ENCODE measurements at regions not wholly inside any gene's neighbourhood (a gene's known extent, or its start where the extent isn't known, plus 50 kb on each side); places are given as distances from the start of the nearest gene placed in this dataset.

DNA sequence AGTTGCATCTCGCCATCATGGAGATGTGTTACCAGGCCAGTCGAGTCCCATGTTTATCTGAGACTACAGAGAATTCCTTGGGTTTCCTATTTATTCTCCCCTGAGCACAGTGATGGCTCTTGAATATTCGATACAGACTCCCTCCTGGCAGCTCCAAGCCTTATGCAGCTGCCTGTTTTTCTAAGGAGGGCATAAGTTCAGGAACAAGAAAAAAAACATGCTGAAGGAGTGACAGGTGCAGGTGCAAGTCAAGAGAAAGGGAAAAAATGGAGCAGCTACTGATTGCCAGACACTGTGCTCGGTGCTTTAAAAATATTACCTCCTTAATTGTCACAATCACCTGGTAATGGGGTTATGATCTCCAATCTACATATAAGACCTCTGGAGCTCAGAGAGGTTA lies 177.2 kb upstream of the DPP10 start:
- ChIA-PET CTCF (interaction anchor here (0.6 kb wide), 1 partner anchor 30 kb away, joined by 3 read pairs; no protein-coding TSS in a partner anchor), POLR2A (no interaction called here)
- Histone ChIP-seq H3K4me2 (no peak overlapping the region), H3K27ac (no peak overlapping the region), H3K4me3 (no peak overlapping the region), H3K9me3 (no peaks in the 10 kb centered on the region), H3K4me1 (no peaks in the 10 kb centered on the region)
- no peak for DNase-seq (ENCODE audit: low read depth in 1 of 2, low spot score in 1 of 2)
- no peak for TF ChIP-seq TP53 (CRISPR knock-in tag; IDR thresholded peaks at IDR 0.05)
- ATAC-seq: no peak
- FAIRE-seq: no peak
- 3% methylated on average over 4 of the region's 4 CpGs for whole genome bisulfite sequencing (ENCODE audit: missing lambda C conversion rate)

DNA sequence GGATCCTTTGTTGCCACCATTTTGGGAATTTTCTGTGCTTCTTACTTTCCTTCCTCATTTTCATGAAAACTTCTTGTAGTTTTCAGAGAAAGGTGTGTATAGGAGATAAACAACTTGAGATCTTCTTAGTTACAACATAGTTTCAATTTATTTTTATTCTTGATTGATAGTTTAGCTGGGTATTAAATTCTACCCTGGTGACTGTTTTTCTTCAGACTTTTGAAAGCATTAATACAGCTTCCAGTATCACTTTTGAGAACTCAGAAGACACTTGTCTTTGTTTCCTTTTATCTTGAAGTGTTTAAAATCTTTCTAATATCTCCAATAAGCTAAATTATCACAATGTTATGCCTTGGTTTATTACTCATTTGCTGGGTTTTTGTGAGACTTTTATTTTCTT lies 167.5 kb upstream of the DPP10 start:
- H3K9me3 ChIP-seq: peaks cover 7% of the 10 kb centered on the region; the same call in 1 of the 3 replicates
- CTCF ChIA-PET: no interaction called here
- no peak overlapping the region for H3K4me2 ChIP-seq
- no peak overlapping the region for H3K27ac ChIP-seq
- H3K4me3 ChIP-seq: no peak overlapping the region
- no peaks in the 10 kb centered on the region for H3K4me1 ChIP-seq
- ATAC-seq (no peak), DNase-seq (ENCODE audit: low read depth in 1 of 2, low spot score in 1 of 2) (no peak), FAIRE-seq (no peak)
- TF ChIP-seq FOSL2 (IDR thresholded peaks at IDR 0.05) (no peak), FOSL2 (CRISPR knock-in tag; IDR thresholded peaks at IDR 0.05) (no peak), NR3C1 (IDR thresholded peaks at IDR 0.05) (no peak), HOXB5 (CRISPR knock-in tag; IDR thresholded peaks at IDR 0.05) (no peak), MAFK (IDR thresholded peaks at IDR 0.05; ENCODE audit: partially characterized antibody) (no peak), MAZ (IDR thresholded peaks at IDR 0.05; ENCODE audit: borderline replicate concordance, low read depth, low read length) (no peak), ZC3H11A (IDR thresholded peaks at IDR 0.05) (no peak), HOXB13 (CRISPR knock-in tag; IDR thresholded peaks at IDR 0.05; ENCODE audit: low read depth) (no peak), EHMT2 (IDR thresholded peaks at IDR 0.05; ENCODE audit: low read depth) (no peak), ZFP36 (IDR thresholded peaks at IDR 0.05; ENCODE audit: borderline replicate concordance, partially characterized antibody) (no peak), RCOR1 (IDR thresholded peaks at IDR 0.05; ENCODE audit: low read depth, low read length) (no peak), POLR2A (IDR thresholded peaks at IDR 0.05; ENCODE audit: low read length) (no peak)
- TF ChIP-seq, protein P1, sequence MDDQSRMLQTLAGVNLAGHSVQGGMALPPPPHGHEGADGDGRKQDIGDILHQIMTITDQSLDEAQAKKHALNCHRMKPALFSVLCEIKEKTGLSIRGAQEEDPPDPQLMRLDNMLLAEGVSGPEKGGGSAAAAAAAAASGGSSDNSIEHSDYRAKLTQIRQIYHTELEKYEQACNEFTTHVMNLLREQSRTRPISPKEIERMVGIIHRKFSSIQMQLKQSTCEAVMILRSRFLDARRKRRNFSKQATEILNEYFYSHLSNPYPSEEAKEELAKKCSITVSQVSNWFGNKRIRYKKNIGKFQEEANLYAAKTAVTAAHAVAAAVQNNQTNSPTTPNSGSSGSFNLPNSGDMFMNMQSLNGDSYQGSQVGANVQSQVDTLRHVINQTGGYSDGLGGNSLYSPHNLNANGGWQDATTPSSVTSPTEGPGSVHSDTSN (IDR thresholded peaks at IDR 0.05): no peak
- TF ChIP-seq, protein P2, sequence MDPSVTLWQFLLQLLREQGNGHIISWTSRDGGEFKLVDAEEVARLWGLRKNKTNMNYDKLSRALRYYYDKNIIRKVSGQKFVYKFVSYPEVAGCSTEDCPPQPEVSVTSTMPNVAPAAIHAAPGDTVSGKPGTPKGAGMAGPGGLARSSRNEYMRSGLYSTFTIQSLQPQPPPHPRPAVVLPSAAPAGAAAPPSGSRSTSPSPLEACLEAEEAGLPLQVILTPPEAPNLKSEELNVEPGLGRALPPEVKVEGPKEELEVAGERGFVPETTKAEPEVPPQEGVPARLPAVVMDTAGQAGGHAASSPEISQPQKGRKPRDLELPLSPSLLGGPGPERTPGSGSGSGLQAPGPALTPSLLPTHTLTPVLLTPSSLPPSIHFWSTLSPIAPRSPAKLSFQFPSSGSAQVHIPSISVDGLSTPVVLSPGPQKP (IDR thresholded peaks at IDR 0.05; ENCODE audit: low read depth, low read length): no peak
- TF ChIP-seq, protein P3, sequence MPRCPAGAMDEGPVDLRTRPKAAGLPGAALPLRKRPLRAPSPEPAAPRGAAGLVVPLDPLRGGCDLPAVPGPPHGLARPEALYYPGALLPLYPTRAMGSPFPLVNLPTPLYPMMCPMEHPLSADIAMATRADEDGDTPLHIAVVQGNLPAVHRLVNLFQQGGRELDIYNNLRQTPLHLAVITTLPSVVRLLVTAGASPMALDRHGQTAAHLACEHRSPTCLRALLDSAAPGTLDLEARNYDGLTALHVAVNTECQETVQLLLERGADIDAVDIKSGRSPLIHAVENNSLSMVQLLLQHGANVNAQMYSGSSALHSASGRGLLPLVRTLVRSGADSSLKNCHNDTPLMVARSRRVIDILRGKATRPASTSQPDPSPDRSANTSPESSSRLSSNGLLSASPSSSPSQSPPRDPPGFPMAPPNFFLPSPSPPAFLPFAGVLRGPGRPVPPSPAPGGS (IDR thresholded peaks at IDR 0.05): no peak
- TF ChIP-seq, protein P4, sequence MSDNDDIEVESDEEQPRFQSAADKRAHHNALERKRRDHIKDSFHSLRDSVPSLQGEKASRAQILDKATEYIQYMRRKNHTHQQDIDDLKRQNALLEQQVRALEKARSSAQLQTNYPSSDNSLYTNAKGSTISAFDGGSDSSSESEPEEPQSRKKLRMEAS (IDR thresholded peaks at IDR 0.05): no peak
- POLR2A ChIA-PET: no interaction called here

DNA sequence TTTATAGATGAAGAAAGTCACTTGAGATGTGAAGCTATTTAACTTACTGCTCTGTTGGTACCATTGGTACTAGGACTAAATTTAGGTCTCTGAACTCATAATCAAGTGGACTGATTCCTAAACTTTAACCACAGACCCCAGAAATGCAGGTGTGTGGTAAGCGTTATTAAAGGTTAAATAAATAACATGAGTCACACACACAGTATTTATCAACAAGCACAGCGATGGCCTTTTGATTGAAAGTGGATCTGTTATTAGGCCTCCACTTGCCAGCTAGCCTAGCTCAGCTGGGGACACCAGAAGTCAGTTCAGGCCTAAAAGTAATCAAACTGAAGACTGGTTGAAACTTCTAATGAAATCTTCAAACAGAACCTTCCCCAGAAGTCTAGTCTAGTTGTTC lies 161.3 kb upstream of the DPP10 start:
- H3K4me1 ChIP-seq: no peaks in the 10 kb centered on the region
- no peak for ATAC-seq
- ChIA-PET POLR2A (no interaction called here), CTCF (no interaction called here)
- 4% methylated on average over 2 of the region's 2 CpGs for WGBS (ENCODE audit: missing lambda C conversion rate)
- TF ChIP-seq HOXB13 (CRISPR knock-in tag; IDR thresholded peaks at IDR 0.05; ENCODE audit: low read depth) (no peak), POLR2AphosphoS2 (conservative IDR thresholded peaks at IDR 0.05; ENCODE audit: low read length) (no peak), CEBPB (IDR thresholded peaks at IDR 0.05) (no peak)
- TF ChIP-seq, protein P5, sequence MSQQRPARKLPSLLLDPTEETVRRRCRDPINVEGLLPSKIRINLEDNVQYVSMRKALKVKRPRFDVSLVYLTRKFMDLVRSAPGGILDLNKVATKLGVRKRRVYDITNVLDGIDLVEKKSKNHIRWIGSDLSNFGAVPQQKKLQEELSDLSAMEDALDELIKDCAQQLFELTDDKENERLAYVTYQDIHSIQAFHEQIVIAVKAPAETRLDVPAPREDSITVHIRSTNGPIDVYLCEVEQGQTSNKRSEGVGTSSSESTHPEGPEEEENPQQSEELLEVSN (IDR thresholded peaks at IDR 0.05; ENCODE audit: borderline replicate concordance, low read depth): no peak
- TF ChIP-seq, protein P6, sequence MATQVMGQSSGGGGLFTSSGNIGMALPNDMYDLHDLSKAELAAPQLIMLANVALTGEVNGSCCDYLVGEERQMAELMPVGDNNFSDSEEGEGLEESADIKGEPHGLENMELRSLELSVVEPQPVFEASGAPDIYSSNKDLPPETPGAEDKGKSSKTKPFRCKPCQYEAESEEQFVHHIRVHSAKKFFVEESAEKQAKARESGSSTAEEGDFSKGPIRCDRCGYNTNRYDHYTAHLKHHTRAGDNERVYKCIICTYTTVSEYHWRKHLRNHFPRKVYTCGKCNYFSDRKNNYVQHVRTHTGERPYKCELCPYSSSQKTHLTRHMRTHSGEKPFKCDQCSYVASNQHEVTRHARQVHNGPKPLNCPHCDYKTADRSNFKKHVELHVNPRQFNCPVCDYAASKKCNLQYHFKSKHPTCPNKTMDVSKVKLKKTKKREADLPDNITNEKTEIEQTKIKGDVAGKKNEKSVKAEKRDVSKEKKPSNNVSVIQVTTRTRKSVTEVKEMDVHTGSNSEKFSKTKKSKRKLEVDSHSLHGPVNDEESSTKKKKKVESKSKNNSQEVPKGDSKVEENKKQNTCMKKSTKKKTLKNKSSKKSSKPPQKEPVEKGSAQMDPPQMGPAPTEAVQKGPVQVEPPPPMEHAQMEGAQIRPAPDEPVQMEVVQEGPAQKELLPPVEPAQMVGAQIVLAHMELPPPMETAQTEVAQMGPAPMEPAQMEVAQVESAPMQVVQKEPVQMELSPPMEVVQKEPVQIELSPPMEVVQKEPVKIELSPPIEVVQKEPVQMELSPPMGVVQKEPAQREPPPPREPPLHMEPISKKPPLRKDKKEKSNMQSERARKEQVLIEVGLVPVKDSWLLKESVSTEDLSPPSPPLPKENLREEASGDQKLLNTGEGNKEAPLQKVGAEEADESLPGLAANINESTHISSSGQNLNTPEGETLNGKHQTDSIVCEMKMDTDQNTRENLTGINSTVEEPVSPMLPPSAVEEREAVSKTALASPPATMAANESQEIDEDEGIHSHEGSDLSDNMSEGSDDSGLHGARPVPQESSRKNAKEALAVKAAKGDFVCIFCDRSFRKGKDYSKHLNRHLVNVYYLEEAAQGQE (IDR thresholded peaks at IDR 0.05): no peak
- TF ChIP-seq, protein P7, sequence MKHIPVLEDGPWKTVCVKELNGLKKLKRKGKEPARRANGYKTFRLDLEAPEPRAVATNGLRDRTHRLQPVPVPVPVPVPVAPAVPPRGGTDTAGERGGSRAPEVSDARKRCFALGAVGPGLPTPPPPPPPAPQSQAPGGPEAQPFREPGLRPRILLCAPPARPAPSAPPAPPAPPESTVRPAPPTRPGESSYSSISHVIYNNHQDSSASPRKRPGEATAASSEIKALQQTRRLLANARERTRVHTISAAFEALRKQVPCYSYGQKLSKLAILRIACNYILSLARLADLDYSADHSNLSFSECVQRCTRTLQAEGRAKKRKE (CRISPR knock-in tag; IDR thresholded peaks at IDR 0.05; ENCODE audit: low read depth): no peak
- DNase-seq (ENCODE audit: low read depth in 1 of 2, low spot score in 1 of 2): no peak
- no peak overlapping the region for H3K4me3 ChIP-seq
- no peak for FAIRE-seq
- no peaks in the 10 kb centered on the region for H3K9me3 ChIP-seq
- H3K27ac ChIP-seq: no peak overlapping the region
- no peak overlapping the region for H3K4me2 ChIP-seq

All from A549 (cell line).